Epithelial cell of proximal tubule (primary cell): ENCODE measurements at regions not wholly inside any gene's neighbourhood (a gene's known extent, or its start where the extent isn't known, plus 50 kb on each side); places are given as distances from the start of the nearest gene placed in this dataset.

Source experiments
- DNase-seq: peaks from one replicate; pipeline ENCODE4 v3.0.0-alpha.2; 2011; ENCODE audit warnings: low read depth
- H3K4me3 ChIP-seq: 2 replicates; pipeline ENCODE4 v1.5.1; 2011; ENCODE audit warnings: low read depth, mild to moderate bottlenecking, low read length
- CTCF ChIP-seq: conservative IDR thresholded peaks from 2 replicates; pipeline ENCODE4 v1.5.1; 2012; ENCODE audit warnings: low read depth, mild to moderate bottlenecking, low read length

DNA sequence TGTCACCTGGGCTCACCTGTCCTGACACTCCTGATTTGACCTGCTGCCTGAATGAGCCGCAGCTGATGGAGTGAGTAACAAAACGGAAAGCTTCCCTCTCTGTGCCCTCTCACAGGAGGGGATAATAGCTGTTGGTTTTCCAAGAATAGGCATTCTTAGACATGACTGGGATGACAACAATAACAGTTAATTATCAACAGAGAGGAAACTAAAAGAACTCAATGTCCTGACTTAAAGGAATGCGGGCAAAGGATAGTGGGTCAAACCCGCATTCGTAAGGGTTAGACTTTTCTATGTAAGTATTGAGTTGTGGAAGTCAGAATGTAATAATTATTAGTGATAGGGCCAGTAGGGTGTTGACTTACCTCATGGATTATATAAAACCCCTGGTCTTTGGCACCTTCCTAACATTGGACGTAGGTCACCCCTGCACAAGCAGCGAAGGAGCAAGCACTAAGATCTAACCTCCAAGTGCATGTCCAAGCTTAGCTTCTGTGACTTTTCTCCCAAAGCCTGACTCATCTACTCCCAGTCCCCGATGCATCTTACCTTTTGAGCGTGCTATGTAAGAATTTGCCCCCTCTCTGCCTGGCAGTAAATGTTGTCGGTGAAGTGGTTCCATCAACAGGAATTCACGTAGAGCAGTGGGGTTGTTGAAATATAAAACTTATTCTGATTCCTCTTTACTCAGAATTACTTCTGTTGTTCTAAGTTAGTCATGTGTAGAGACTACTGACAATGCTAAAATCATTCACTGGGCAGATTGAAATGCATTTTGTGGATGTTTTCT lies 442.3 kb downstream of the FGF9 start:
- peak; percentile 84 for DNase-seq
- no peak for TF ChIP-seq CTCF
- H3K4me3 ChIP-seq: no peak overlapping the region

DNA sequence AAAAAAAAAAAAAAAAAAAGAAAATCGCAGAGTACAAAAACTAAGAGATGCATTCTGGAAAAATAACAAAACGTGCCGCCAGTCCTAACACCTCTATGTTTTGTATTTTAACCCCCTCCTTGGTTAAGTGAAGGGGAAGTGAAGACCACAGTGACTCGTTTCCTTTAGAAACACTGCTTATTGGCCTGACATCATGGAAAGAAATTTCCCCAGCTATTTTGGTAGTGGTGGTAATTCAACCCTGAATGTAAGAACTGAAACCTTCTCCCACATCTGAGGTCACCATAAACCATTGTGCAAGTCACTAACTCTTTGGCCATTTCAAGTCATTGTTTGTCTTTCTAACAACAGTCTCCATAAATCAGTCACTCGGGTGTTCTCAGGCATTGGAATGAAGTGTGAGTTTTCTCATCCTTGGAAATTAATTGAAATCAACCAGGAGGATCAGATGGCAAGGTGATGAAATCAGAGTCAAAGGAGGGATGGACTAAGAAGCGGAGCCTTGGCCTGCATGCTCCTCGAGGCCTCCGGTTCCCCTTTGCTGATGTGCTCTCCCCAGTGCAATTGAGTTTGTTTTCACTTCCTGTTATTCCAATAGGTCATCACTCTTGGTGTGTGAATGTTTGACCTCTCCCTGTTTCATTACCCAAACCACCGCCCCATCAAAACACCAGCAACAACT lies 443.9 kb downstream of the FGF9 start:
- H3K4me3 ChIP-seq: no peak overlapping the region
- TF ChIP-seq CTCF: no peak
- peak; percentile 100 for DNase-seq

DNA sequence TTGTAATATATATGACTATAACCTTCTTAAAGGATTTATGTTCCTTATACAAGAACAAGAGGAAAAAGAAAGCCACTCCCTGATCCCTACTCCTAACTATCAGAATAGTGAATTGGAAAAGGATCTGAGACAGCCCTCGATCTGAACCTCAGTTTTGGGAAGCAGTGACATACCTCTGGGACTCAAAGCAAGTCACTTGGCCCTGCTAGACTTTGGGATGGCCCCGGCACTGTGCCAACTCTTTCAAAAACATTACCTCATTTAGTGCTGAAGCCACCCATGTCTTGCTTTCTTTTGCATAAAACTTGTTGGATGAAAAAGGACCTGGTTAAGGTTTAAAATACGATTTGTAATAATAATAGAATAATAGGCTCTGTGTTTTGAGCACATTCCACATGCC lies 447.3 kb downstream of the FGF9 start:
- no peak overlapping the region for H3K4me3 ChIP-seq
- no peak for DNase-seq
- no peak for TF ChIP-seq CTCF

DNA sequence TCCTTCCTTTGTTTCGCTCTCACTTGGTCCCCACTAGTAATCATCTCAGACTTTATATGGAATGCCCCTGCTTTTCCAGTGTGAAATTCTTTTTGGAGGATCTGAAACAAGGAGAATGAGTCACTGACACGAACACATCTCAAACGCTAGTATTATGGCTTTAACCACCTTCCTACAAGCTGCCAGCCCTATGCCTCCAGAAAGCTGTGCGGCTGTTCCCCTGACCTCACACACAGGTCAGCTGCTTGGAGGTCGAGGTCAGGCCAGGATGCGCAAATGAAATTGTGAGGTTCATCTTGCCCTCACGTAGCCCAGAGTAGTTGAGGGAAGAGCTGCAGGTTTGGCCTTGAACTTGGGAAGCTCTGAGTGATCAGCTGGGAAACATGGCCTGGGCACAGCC lies 449.8 kb downstream of the FGF9 start:
- no peak for TF ChIP-seq CTCF
- H3K4me3 ChIP-seq: no peak overlapping the region
- no peak for DNase-seq

- no peak for TF ChIP-seq CTCF
- no peak overlapping the region for H3K4me3 ChIP-seq
- DNase-seq: no peak
Observed at GRCh38 chr13:22121146-22121739, 450.4 kb downstream of the FGF9 start.

DNA sequence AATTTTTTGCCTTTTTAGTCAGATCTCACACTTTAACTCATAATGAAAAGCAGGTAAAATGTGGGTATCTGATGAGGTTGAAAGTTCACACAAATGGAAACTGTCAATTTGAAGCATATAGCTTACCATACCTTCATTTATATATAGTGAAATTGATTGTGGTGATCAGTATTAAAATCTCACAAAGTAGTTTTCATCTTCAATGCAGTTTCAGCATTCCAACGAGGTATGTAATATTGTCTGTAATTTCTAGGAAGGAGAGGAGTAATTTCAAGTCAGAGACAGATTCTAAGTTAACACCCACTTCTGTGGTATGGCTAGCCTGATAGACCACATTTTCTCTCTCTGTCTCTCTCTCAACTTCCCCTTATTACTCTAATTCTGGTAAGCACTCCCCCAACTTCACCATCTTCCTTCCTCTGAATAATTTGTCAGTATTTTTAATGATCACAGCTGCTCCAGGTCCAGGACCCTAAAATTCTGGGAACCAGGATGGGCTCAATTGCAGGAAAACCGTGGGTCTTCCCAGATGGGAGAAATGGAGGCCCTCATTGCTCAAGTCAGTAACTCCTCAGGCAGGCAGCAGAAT lies 455.7 kb downstream of the FGF9 start:
- no peak for TF ChIP-seq CTCF
- H3K4me3 ChIP-seq: no peak overlapping the region
- no peak for DNase-seq
